HG03442 (cell line): ENCODE measurements at regions not wholly inside any gene's neighbourhood (a gene's known extent, or its start where the extent isn't known, plus 50 kb on each side); places are given as distances from the start of the nearest gene placed in this dataset.
"Not testable (repeated sequence)": the region's sequence is repeated elsewhere in the genome, so short reads cannot be mapped to it uniquely, and the experiment has no call there.

Experiments
- ATAC-seq: cut with Tn5 transposase; IDR thresholded peaks from one replicate; pipeline ENCODE4 v1.9.1; 2021; ENCODE audit warnings: mild to moderate bottlenecking, moderate library complexity; ENCODE audit not compliant: unreplicated experiment

DNA sequence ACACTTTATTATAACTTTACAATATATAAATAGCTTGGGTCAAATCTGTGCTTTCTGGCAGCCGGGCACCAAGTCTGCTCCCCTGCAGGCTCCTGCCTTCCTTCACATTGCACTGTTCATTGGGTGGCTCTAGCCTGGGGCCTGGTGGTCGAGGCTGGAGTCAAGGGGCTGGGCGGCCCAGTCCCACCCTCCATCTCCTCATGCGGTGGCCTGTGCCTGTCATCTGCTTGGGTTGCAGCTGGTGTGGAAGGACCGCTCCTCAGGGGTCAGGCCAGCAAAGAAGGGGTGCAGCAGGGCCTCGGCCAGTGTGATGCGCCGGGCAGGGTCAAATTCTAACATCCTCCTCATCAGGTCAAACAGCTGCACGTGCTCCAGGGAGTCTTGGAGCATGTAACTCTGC lies 106.7 kb upstream of the SLC24A2 start:
- ATAC-seq = not testable (repeated sequence)

DNA sequence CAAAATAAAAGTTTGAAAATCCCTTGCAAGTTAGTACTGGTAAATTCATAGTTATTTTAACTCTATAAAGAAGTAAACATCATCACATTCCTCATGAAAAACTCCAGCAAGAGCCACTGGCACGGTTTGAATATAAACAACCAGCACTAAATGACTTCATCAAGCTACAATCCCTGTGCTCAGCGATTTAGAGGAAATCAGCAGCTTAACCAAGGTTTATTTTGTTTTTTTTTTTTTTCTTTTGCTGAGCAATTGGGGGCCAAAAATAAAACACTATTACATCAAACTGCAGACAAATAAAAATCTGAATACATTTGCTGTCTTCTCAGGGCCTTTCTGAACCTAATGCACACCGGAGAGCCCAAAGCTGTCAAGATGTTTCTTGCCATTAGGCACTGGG lies 106.2 kb upstream of the SLC24A2 start:
- no peak for ATAC-seq

DNA sequence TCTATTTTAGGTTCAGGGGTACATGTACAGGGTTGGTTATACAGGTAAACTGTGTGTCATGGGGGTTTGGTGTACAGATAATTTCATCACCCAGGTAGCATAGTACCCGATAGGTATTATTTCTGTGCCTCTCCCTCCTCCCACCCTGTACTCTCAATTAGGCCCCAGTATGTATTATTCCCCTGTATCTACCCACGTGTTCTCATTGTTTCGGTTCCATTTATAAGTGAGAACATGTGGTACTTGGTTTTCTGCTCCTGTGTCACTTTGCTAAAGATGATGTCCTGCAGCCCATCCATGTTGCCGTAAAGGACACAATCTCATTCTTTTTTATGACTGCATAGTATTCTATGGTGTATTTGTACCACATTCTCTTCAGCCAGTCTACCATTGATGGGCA lies 96.8 kb upstream of the SLC24A2 start:
- ATAC-seq = no peak

DNA sequence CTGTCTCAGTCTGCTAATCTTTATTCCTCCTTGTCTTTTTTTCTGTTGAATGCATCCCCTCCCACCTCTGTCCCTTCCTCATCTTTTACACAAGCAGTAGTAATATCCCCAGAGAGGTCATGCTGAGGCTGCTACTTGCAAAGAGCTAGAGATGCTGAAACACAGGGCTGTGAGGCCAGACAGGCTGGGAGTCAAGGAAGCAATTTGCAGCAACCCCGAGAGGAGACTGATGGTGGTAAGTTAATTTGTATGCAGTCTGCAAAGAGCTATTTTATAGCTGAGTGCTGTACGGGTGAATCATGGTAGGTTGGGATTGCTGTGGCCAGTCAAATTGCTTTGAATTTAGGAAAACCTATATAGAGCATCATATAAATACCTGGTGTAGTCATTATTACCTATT lies 90.2 kb upstream of the SLC24A2 start:
- ATAC-seq = no peak

DNA sequence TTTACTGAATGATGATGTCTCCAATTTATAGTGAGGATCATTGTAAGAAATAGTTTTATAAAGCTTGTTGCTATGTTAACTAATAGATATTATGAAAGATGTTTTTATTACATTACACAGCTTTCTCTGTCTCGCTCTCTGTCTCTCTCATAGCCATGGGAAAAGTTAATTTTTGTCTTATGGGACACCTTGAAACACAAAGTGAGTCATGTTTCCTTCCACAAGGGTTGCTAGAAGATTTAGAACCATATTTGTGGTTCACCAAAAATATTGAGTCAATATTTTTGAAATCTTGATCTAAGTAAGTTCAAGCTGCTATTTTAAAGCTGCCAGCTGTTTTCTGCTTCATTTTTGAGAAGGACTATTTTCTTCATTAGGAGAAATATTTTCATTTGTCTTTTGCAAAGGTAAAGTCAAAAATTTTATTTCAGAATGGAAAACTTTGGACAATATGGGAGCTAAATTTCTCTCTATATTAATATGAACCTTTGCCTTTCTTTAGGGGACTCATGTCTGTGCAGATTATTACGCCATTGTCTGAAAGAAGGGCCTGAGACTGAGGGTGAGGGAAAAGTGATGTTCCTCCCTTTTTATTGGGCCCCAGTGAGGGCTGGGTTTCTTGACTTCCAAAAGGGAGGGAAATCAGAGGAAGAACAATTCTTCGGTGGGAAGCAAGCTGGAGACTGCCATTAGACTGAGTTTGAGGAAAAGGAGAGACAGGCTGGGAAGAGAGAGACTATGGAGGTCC lies 87.9 kb upstream of the SLC24A2 start:
- ATAC-seq = no peak

DNA sequence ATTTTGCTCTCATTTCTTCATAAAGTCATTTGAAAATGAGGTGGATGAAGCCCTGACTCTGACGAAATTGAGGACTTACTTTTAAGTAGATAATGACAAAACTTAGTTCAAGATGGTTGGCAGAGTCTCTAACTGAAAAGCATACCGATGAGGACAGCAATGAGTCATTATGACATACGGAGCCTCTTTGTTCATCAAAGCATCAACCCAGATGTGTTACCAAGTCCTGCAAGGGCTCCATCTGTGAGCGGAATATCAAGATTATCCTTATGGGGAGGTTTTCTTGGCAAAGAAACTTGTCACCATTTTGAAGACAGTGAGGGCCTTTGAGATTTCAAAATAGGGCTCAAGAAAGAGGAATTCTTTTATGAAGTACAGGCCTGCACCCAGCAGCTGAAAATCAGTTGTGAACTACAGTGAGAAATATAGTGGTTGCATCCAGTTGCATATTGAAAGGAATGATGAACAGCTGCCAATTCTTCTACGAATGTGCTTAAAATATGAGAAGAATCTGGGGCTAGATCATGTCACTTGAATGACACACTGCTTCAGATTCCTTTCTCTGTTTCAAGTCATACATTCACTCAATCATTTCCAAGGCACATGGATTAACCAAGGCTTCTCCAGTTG lies 86.6 kb upstream of the SLC24A2 start:
- no peak for ATAC-seq

DNA sequence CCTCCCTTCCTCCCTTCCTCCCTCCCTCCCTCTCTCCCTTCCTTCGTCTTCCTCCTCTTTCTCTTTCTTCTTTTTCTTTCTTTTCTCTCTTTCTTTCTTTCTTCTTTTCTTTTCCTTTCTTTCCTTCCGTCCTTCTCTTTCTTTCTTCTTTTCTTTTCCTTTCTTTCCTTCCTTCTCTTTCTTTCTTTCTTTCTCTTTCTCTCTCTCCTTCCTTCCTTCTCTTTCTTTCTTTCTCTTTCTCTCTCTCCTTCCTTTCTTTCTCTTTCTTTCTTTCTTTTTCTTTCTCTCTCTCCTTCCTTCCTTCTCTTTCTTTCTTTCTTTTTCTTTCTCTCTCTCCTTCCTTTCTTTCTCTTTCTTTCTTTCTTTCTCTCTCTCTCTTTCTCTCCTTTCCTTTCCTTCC lies 84.4 kb upstream of the SLC24A2 start:
- not testable (repeated sequence) for ATAC-seq

DNA sequence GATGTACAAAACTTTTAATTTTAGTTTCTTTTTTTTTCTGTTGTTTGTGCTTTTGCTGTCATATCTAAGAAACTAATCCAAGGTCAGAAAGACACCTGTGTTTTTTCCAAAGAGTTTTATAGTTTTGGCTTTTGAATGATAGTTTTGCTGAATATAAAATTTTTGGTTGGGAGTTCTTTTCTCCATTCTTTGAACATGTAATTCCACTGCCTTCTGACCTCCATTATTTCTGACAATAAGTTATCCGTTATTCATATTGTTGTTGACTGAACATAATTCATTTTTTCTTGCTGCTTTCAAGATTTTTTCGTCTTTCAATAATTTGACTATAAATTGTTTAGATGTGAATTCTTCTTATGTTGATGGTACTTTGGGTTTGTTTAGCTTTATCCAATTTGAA lies 82.2 kb upstream of the SLC24A2 start:
- ATAC-seq = no peak

DNA sequence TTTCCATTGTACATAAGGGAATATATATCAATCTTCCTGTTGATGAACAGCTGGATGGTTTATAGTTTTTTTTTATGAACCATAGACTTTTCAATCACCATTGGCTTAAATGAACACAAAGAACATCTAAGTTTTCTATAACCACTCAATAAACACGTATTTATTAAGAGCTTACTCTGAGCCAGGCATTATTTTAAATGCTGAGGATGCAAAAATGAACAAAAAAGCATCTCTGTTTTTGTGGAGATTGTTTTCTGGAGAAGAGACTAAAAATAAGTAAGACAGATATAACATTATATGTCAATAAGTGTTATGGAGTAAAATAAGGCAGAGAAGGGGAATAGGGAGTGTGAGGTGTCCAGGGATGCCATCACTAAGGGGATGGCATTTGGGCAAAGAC lies 52.1 kb upstream of the SLC24A2 start:
- ATAC-seq = no peak
